ENCODE measurements at regions not wholly inside any gene's neighbourhood (a gene's known extent, or its start where the extent isn't known, plus 50 kb on each side); places are given as distances from the start of the nearest gene placed in this dataset.

GRCh38 chr9:87441251-87441650 is 56.4 kb upstream of the DAPK1 start:
- 100% methylated on average over 2 of the region's 2 CpGs for WGBS (ENCODE audit: insufficient coverage)
- H3K4me3 Mint-ChIP-seq = no peak overlapping the region

GRCh38 chr9:87442451-87442850 is 55.2 kb upstream of the DAPK1 start:
- no peak overlapping the region for H3K27ac Mint-ChIP-seq
- peaks cover 17 to 20% of the 10 kb centered on the region in 2 donors for H3K4me1 Mint-ChIP-seq
- Histone ChIP-seq H3K27ac (ENCODE audit: low read length) (no peak overlapping the region), H3K36me3 (ENCODE audit: control insufficient read depth, insufficient read depth, low read length) (no peaks in the 10 kb centered on the region), H3K27me3 (ENCODE audit: control insufficient read depth, insufficient read depth, low read length) (no peaks in the 10 kb centered on the region), H3K4me1 (ENCODE audit: control insufficient read depth, insufficient read depth, low read length) (peaks cover 5% of the 10 kb centered on the region), H3K9me3 (ENCODE audit: control insufficient read depth, insufficient read depth, low read length) (no peaks in the 10 kb centered on the region), H3K4me3 (ENCODE audit: low read length) (no peak overlapping the region)
- no peak for TF ChIP-seq CTCF (IDR thresholded peaks at IDR 0.05)
- H3K27me3 Mint-ChIP-seq (ENCODE audit: low read depth in 2 of 2) = no peaks in the 10 kb centered on the region
- DNase-seq (no peak), ATAC-seq (no peak)
- H3K9me3 Mint-ChIP-seq = no peaks in the 10 kb centered on the region
- intact Hi-C loops (cut with micrococcal nuclease) = no loop called here
- no peaks in the 10 kb centered on the region for H3K36me3 Mint-ChIP-seq
- WGBS (ENCODE audit: insufficient coverage) = 71% methylated on average over 2 of the region's 2 CpGs
- H3K4me3 Mint-ChIP-seq = no peak overlapping the region

More at GRCh38 chr9:87441251-87441650, 56.4 kb upstream of the DAPK1 start:
- intact Hi-C loops (cut with micrococcal nuclease) = no loop called here
- no peak overlapping the region for H3K4me3 ChIP-seq (ENCODE audit: low read length)
- no peak overlapping the region for H3K27ac ChIP-seq (ENCODE audit: low read length)
- H3K9me3 ChIP-seq (ENCODE audit: control insufficient read depth, insufficient read depth, low read length) = no peaks in the 10 kb centered on the region
- H3K4me1 ChIP-seq (ENCODE audit: control insufficient read depth, insufficient read depth, low read length) = peaks cover 5% of the 10 kb centered on the region
- DNase-seq (no peak), ATAC-seq (no peak)
- Mint-ChIP-seq H3K27me3 (ENCODE audit: low read depth in 2 of 2) (no peaks in the 10 kb centered on the region), H3K36me3 (no peaks in the 10 kb centered on the region), H3K27ac (no peak overlapping the region), H3K4me1 (peaks cover 9 to 19% of the 10 kb centered on the region in 2 donors), H3K9me3 (no peaks in the 10 kb centered on the region)
- no peaks in the 10 kb centered on the region for H3K36me3 ChIP-seq (ENCODE audit: control insufficient read depth, insufficient read depth, low read length)
- no peaks in the 10 kb centered on the region for H3K27me3 ChIP-seq (ENCODE audit: control insufficient read depth, insufficient read depth, low read length)
- no peak for TF ChIP-seq CTCF (IDR thresholded peaks at IDR 0.05)

GRCh38 chr9:87443006-87443405 is 54.7 kb upstream of the DAPK1 start:
- no peak overlapping the region for H3K27ac Mint-ChIP-seq
- Histone ChIP-seq H3K4me3 (ENCODE audit: low read length) (no peak overlapping the region), H3K36me3 (ENCODE audit: control insufficient read depth, insufficient read depth, low read length) (no peaks in the 10 kb centered on the region), H3K9me3 (ENCODE audit: control insufficient read depth, insufficient read depth, low read length) (no peaks in the 10 kb centered on the region), H3K4me1 (ENCODE audit: control insufficient read depth, insufficient read depth, low read length) (peaks cover 5% of the 10 kb centered on the region), H3K27ac (ENCODE audit: low read length) (no peak overlapping the region), H3K27me3 (ENCODE audit: control insufficient read depth, insufficient read depth, low read length) (no peaks in the 10 kb centered on the region)
- TF ChIP-seq CTCF (IDR thresholded peaks at IDR 0.05) = no peak
- H3K36me3 Mint-ChIP-seq = no peaks in the 10 kb centered on the region
- H3K4me1 Mint-ChIP-seq = peaks cover 17 to 25% of the 10 kb centered on the region in 2 donors
- no peak for ATAC-seq
- WGBS (ENCODE audit: insufficient coverage) = 80% methylated on average over 2 of the region's 2 CpGs
- no peak overlapping the region for H3K4me3 Mint-ChIP-seq
- intact Hi-C loops (cut with micrococcal nuclease) = no loop called here
- no peak for DNase-seq
- H3K27me3 Mint-ChIP-seq (ENCODE audit: low read depth in 2 of 2) = no peaks in the 10 kb centered on the region
- H3K9me3 Mint-ChIP-seq = no peaks in the 10 kb centered on the region

GRCh38 chr9:87443461-87443860 is 54.2 kb upstream of the DAPK1 start:
- H3K27me3 ChIP-seq (ENCODE audit: control insufficient read depth, insufficient read depth, low read length) = no peaks in the 10 kb centered on the region
- 92% methylated on average over 3 of the region's 3 CpGs for WGBS (ENCODE audit: insufficient coverage)

More at GRCh38 chr9:87443461-87443860, 54.2 kb upstream of the DAPK1 start:
- no peak for TF ChIP-seq CTCF (IDR thresholded peaks at IDR 0.05)
- ATAC-seq = no peak
- Histone ChIP-seq H3K9me3 (ENCODE audit: control insufficient read depth, insufficient read depth, low read length) (no peaks in the 10 kb centered on the region), H3K27ac (ENCODE audit: low read length) (no peak overlapping the region), H3K4me1 (ENCODE audit: control insufficient read depth, insufficient read depth, low read length) (peaks cover 5% of the 10 kb centered on the region), H3K4me3 (ENCODE audit: low read length) (no peak overlapping the region), H3K36me3 (ENCODE audit: control insufficient read depth, insufficient read depth, low read length) (no peaks in the 10 kb centered on the region)
- Mint-ChIP-seq H3K4me1 (peaks cover 17 to 29% of the 10 kb centered on the region in 2 donors), H3K36me3 (no peaks in the 10 kb centered on the region), H3K9me3 (no peaks in the 10 kb centered on the region), H3K27me3 (ENCODE audit: low read depth in 2 of 2) (no peaks in the 10 kb centered on the region), H3K27ac (no peak overlapping the region), H3K4me3 (no peak overlapping the region)
- DNase-seq = no peak
- intact Hi-C loops (cut with micrococcal nuclease) = no loop called here
